Tibial nerve (tissue), 4 donors: ENCODE measurements at regions not wholly inside any gene's neighbourhood (a gene's known extent, or its start where the extent isn't known, plus 50 kb on each side); places are given as distances from the start of the nearest gene placed in this dataset.
A peak's percentile ranks its signal among the peaks of the same experiment; 100 is the strongest.

Experiments used
- CTCF ChIP-seq, 5 experiments: fragments of 200-600 bp in 3 of 5; fragments of 450-650 bp in 2 of 5; sonication (generic) in 3 of 5; IDR thresholded peaks; one replicate each; pipeline ENCODE4 v1.5.1; 2016 to 2019; ENCODE audit warnings: antibody characterized with exemption in 5 of 5, mild to moderate bottlenecking in 3 of 5, moderate library complexity in 2 of 5
- EP300 ChIP-seq, 2 donors: sonication (generic); formaldehyde crosslinking; IDR thresholded peaks; one replicate each; pipeline ENCODE4 v1.6.1; 2017; ENCODE audit warnings: antibody characterized with exemption in 2 of 2, mild to moderate bottlenecking in 1 of 2

DNA sequence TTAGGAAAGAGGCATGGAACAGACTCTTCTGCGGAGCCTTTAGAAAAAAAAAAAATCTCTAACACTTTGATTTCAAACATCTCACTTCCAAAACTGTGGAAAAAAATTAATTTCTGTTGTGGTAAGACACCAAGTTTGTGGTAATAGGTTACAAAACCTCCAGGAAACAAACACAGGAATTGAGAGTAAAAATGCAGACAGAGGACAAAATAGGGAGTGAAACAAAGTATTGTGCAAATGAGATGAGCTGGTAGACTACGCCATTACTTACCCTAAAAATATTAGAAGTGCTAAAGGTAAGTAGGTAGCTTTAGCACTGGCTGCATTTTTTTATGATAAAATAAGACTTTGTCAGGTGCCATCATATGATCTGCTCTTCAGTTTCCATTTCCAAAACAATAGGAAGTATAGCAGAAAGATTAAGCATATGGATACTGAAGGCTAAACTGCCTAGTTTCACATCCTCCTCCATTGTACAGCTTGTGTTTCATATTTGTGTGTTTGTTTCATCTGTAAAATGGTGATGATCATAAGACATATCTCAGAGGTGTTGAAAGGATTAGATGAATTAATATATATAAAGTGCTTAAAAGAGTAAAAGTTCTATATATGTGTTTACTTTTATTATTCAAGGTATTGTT, 309.2 kb downstream of the NR4A2 start:
- peak in 1 of 2 donors; percentile 35 for TF ChIP-seq EP300 (IDR thresholded peaks at IDR 0.05)
- no peak for TF ChIP-seq CTCF (IDR thresholded peaks at IDR 0.05)
